HepG2 (cell line): ENCODE measurements at regions not wholly inside any gene's neighbourhood (a gene's known extent, or its start where the extent isn't known, plus 50 kb on each side); places are given as distances from the start of the nearest gene placed in this dataset.

ENCODE experiments used
- CHD2 ChIP-seq: IDR thresholded peaks from 2 replicates; pipeline ENCODE4 v1.6.1; 2011; ENCODE audit warnings: low read depth, low read length, improper control_type of control experiment
- HNRNPK ChIP-seq: fragments of 200-400 bp; formaldehyde crosslinking; IDR thresholded peaks from 2 replicates; pipeline ENCODE4 v1.6.1; 2018; ENCODE audit warnings: low read length, low read depth, moderate library complexity, mild to moderate bottlenecking; ENCODE audit not compliant: poor library complexity, severe bottlenecking
- LCORL ChIP-seq, 2 experiments: fragments of 450-650 bp in 1 of 2; sonication (generic) in 1 of 2; formaldehyde crosslinking in 1 of 2; IDR thresholded peaks; 2 replicates each; pipeline versions ENCODE4 v1.5.0 to v1.6.1; 2017 to 2020; ENCODE audit warnings: antibody characterized with exemption in 1 of 2, missing genetic modification reagents in 1 of 2
- NCOA1 ChIP-seq: sonication (generic); formaldehyde crosslinking; IDR thresholded peaks from 2 replicates; pipeline ENCODE4 v1.9.0; 2021; ENCODE audit warnings: missing genetic modification reagents
- NR2F6 ChIP-seq, 2 experiments: IDR thresholded peaks; 2 replicates each; pipeline ENCODE4 v1.6.1; 2016; ENCODE audit warnings: antibody characterized with exemption in 1 of 2, mild to moderate bottlenecking in 1 of 2
- SP1 ChIP-seq, 2 experiments: fragments of 450-650 bp in 1 of 2; sonication (generic) in 1 of 2; formaldehyde crosslinking in 1 of 2; IDR thresholded peaks; 2 replicates each; pipeline versions ENCODE4 v1.4.0 to v1.6.1; 2016 to 2020; ENCODE audit warnings: missing genetic modification reagents in 1 of 2
- SRSF4 ChIP-seq: fragments of 200-400 bp; formaldehyde crosslinking; IDR thresholded peaks from one replicate; pipeline ENCODE4 v1.6.1; 2018; ENCODE audit warnings: mild to moderate bottlenecking, low read depth, low read length, moderate library complexity; ENCODE audit not compliant: poor library complexity, severe bottlenecking
- TFAP4 ChIP-seq: sonication (generic); IDR thresholded peaks from 2 replicates; pipeline ENCODE4 v1.6.1; 2016; ENCODE audit warnings: low read depth, borderline replicate concordance
- ZMYM3 ChIP-seq: sonication (generic); formaldehyde crosslinking; IDR thresholded peaks from 2 replicates; pipeline ENCODE4 v1.5.1; 2020; ENCODE audit warnings: mild to moderate bottlenecking, missing genetic modification reagents
- ZNF740 ChIP-seq: sonication (generic); formaldehyde crosslinking; IDR thresholded peaks from 2 replicates; pipeline ENCODE4 v1.4.0; 2020; ENCODE audit warnings: missing genetic modification reagents
- ZNF784 ChIP-seq: sonication (generic); formaldehyde crosslinking; IDR thresholded peaks from 2 replicates; pipeline ENCODE4 v1.5.1; 2020; ENCODE audit warnings: missing genetic modification reagents, mild to moderate bottlenecking, borderline replicate concordance
- ZNF879 ChIP-seq: sonication (generic); formaldehyde crosslinking; IDR thresholded peaks from 2 replicates; pipeline ENCODE4 v1.8.1; 2023; ENCODE audit warnings: missing genetic modification reagents
- TF ChIP-seq, protein P1 (sequence below): sonication (generic); formaldehyde crosslinking; conservative IDR thresholded peaks from 2 replicates; pipeline ENCODE4 v1.4.0; 2020; ENCODE audit warnings: mild to moderate bottlenecking, missing genetic modification reagents, moderate library complexity
- TF ChIP-seq, protein P2 (sequence below): sonication (generic); formaldehyde crosslinking; IDR thresholded peaks from 2 replicates; pipeline ENCODE4 v1.5.1; 2020; ENCODE audit warnings: mild to moderate bottlenecking, missing genetic modification reagents
- TF ChIP-seq, protein P3 (sequence below): sonication (generic); formaldehyde crosslinking; IDR thresholded peaks from 2 replicates; pipeline ENCODE4 v1.9.0; 2021; ENCODE audit warnings: missing genetic modification reagents, borderline replicate concordance
- TF ChIP-seq, protein P4 (sequence below): sonication (generic); formaldehyde crosslinking; IDR thresholded peaks from 2 replicates; pipeline ENCODE4 v1.9.0; 2021; ENCODE audit warnings: missing genetic modification reagents, mild to moderate bottlenecking, borderline replicate concordance

- TF ChIP-seq, protein P1, sequence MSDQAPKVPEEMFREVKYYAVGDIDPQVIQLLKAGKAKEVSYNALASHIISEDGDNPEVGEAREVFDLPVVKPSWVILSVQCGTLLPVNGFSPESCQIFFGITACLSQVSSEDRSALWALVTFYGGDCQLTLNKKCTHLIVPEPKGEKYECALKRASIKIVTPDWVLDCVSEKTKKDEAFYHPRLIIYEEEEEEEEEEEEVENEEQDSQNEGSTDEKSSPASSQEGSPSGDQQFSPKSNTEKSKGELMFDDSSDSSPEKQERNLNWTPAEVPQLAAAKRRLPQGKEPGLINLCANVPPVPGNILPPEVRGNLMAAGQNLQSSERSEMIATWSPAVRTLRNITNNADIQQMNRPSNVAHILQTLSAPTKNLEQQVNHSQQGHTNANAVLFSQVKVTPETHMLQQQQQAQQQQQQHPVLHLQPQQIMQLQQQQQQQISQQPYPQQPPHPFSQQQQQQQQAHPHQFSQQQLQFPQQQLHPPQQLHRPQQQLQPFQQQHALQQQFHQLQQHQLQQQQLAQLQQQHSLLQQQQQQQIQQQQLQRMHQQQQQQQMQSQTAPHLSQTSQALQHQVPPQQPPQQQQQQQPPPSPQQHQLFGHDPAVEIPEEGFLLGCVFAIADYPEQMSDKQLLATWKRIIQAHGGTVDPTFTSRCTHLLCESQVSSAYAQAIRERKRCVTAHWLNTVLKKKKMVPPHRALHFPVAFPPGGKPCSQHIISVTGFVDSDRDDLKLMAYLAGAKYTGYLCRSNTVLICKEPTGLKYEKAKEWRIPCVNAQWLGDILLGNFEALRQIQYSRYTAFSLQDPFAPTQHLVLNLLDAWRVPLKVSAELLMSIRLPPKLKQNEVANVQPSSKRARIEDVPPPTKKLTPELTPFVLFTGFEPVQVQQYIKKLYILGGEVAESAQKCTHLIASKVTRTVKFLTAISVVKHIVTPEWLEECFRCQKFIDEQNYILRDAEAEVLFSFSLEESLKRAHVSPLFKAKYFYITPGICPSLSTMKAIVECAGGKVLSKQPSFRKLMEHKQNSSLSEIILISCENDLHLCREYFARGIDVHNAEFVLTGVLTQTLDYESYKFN (CRISPR knock-in tag) = peak; percentile 69
- TF ChIP-seq ZNF784 (CRISPR knock-in tag) (no peak), SRSF4 (no peak), HNRNPK (no peak), TFAP4 (no peak), NCOA1 (CRISPR knock-in tag) (no peak), ZMYM3 (CRISPR knock-in tag) (peak; percentile 80), ZNF879 (CRISPR knock-in tag) (no peak), NR2F6 (IDR thresholded peaks at IDR 0.05) (no peak), NR2F6 (CRISPR knock-in tag; IDR thresholded peaks at IDR 0.05) (no peak; the same call in 1 of the 2 replicates), CHD2 (no peak), SP1 (IDR thresholded peaks at IDR 0.05) (no peak), SP1 (CRISPR knock-in tag; IDR thresholded peaks at IDR 0.05) (no peak), ZNF740 (CRISPR knock-in tag) (no peak), LCORL (IDR thresholded peaks at IDR 0.05) (no peak), LCORL (CRISPR knock-in tag; IDR thresholded peaks at IDR 0.05) (peak; percentile 60)
- TF ChIP-seq, protein P2, sequence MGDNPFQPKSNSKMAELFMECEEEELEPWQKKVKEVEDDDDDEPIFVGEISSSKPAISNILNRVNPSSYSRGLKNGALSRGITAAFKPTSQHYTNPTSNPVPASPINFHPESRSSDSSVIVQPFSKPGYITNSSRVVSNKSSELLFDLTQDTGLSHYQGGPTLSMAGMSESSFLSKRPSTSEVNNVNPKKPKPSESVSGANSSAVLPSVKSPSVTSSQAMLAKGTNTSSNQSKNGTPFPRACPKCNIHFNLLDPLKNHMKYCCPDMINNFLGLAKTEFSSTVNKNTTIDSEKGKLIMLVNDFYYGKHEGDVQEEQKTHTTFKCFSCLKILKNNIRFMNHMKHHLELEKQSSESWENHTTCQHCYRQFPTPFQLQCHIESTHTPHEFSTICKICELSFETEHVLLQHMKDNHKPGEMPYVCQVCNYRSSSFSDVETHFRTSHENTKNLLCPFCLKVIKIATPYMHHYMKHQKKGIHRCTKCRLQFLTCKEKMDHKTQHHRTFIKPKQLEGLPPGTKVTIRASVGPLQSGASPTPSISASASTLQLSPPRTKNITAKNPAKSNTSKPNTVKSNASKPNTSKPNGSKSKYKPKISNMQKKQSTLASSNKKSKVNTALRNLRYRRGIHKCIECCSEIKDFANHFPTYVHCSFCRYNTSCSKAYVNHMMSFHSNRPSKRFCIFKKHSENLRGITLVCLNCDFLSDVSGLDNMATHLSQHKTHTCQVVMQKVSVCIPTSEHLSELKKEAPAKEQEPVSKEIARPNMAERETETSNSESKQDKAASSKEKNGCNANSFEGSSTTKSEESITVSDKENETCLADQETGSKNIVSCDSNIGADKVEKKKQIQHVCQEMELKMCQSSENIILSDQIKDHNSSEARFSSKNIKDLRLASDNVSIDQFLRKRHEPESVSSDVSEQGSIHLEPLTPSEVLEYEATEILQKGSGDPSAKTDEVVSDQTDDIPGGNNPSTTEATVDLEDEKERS (CRISPR knock-in tag) = 0 out of 2 replicates have a peak, but pooled peaks have one; percentile 37
- TF ChIP-seq, protein P3, sequence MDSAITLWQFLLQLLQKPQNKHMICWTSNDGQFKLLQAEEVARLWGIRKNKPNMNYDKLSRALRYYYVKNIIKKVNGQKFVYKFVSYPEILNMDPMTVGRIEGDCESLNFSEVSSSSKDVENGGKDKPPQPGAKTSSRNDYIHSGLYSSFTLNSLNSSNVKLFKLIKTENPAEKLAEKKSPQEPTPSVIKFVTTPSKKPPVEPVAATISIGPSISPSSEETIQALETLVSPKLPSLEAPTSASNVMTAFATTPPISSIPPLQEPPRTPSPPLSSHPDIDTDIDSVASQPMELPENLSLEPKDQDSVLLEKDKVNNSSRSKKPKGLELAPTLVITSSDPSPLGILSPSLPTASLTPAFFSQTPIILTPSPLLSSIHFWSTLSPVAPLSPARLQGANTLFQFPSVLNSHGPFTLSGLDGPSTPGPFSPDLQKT (CRISPR knock-in tag) = no peak
- TF ChIP-seq, protein P4, sequence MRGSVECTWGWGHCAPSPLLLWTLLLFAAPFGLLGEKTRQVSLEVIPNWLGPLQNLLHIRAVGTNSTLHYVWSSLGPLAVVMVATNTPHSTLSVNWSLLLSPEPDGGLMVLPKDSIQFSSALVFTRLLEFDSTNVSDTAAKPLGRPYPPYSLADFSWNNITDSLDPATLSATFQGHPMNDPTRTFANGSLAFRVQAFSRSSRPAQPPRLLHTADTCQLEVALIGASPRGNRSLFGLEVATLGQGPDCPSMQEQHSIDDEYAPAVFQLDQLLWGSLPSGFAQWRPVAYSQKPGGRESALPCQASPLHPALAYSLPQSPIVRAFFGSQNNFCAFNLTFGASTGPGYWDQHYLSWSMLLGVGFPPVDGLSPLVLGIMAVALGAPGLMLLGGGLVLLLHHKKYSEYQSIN (CRISPR knock-in tag) = no peak
Observed at GRCh38 chr19:46943150-46943946, 76.3 kb upstream of the NPAS1 start (continued).
